Lung (tissue), 11 donors: ENCODE measurements at regions not wholly inside any gene's neighbourhood (a gene's known extent, or its start where the extent isn't known, plus 50 kb on each side); places are given as distances from the start of the nearest gene placed in this dataset.

ENCODE experiments used
- ATAC-seq: fragments of 200-7000 bp; cut with Tn5 transposase; one replicate; pipeline ENCODE4 v1.9.1; 2020; ENCODE audit warnings: moderate number of reproducible peaks; ENCODE audit not compliant: insufficient read depth, low FRiP score
- DNase-seq, 3 donors: peaks; one replicate each; pipeline ENCODE4 v3.0.0-alpha.2; 2013 to 2017
- H3K27ac ChIP-seq, 2 donors: one replicate each; pipeline ENCODE4 v1.5.1; 2013; ENCODE audit warnings: mild to moderate bottlenecking in 2 of 2, moderate library complexity in 2 of 2, control low read depth in 1 of 2, inconsistent platforms in 1 of 2, low read depth in 1 of 2, low read length in 1 of 2
- H3K27me3 ChIP-seq, 3 donors: one replicate each; pipeline ENCODE4 v1.5.1; 2013; ENCODE audit warnings: low read length in 2 of 3; ENCODE audit not compliant: control insufficient read depth in 3 of 3, insufficient read depth in 3 of 3
- H3K36me3 ChIP-seq, 4 donors: one replicate each; pipeline ENCODE4 v1.5.1; 2013; ENCODE audit warnings: low read length in 4 of 4, mild to moderate bottlenecking in 1 of 4, moderate library complexity in 1 of 4; ENCODE audit not compliant: control insufficient read depth in 4 of 4, insufficient read depth in 4 of 4
- H3K4me1 ChIP-seq, 5 donors: one replicate each; pipeline ENCODE4 v1.5.1; 2013; ENCODE audit warnings: low read length in 5 of 5, mild to moderate bottlenecking in 2 of 5, moderate library complexity in 1 of 5; ENCODE audit not compliant: control insufficient read depth in 5 of 5, insufficient read depth in 5 of 5
- H3K4me3 ChIP-seq: one replicate; pipeline ENCODE4 v1.5.1; 2013; ENCODE audit warnings: mild to moderate bottlenecking, control low read depth, moderate library complexity
- H3K9ac ChIP-seq, 2 donors: one replicate each; pipeline ENCODE4 v1.5.1; 2013; ENCODE audit warnings: low read length in 2 of 2, control low read depth in 1 of 2; ENCODE audit not compliant: insufficient read depth in 1 of 2
- H3K9me3 ChIP-seq, 4 donors: one replicate each; pipeline ENCODE4 v1.5.1; 2013; ENCODE audit warnings: low read length in 3 of 4, mild to moderate bottlenecking in 1 of 4, moderate library complexity in 1 of 4; ENCODE audit not compliant: control insufficient read depth in 4 of 4, insufficient read depth in 3 of 4
- CTCF ChIP-seq: IDR thresholded peaks from 2 replicates; pipeline ENCODE4 v1.5.1; 2012; ENCODE audit warnings: mild to moderate bottlenecking; ENCODE audit errors: control extremely low read depth, extremely low read depth
- WGBS, 2 donors: extraction: QIAGEN DNeasy Blood & Tissue Kit; methylation state at CpG; one replicate each; pipeline ENCODE4 v1.1.7; 2013; 5-methylcytosine and 5-hydroxymethylcytosine counted together
- donor health status: control.
- donor health status: control.
- donor health status: Bipolar disorder and iron deficiency.
- donor health status: healthy.
- donor health status: DM: yes; HTN: yes; CAD: no.

- no peaks in the 10 kb centered on the region for H3K9me3 ChIP-seq
- H3K9ac ChIP-seq, result no peak overlapping the region
- no peaks in the 10 kb centered on the region for H3K36me3 ChIP-seq
- ATAC-seq, result no peak
- H3K27ac ChIP-seq, result no peak overlapping the region
- 79 to 85% methylated on average over 2 of the region's 2 CpGs for WGBS, 2 donors
- no peak for DNase-seq
- H3K4me3 ChIP-seq, result no peak overlapping the region
- no peaks in the 10 kb centered on the region for H3K27me3 ChIP-seq
- no peak for TF ChIP-seq CTCF
- no peaks in the 10 kb centered on the region for H3K4me1 ChIP-seq
Observed at GRCh38 chr2:51986101-51986500, 954.2 kb upstream of the NRXN1 start.

- H3K9ac ChIP-seq, result no peak overlapping the region
- H3K27ac ChIP-seq, result no peak overlapping the region
- DNase-seq (peak in 1 of 3 donors; percentile 18), ATAC-seq (no peak)
- 55 to 64% methylated on average over 2 of the region's 2 CpGs for WGBS, 2 donors
- no peaks in the 10 kb centered on the region for H3K36me3 ChIP-seq
- no peak overlapping the region for H3K4me3 ChIP-seq
- no peaks in the 10 kb centered on the region for H3K4me1 ChIP-seq
- no peaks in the 10 kb centered on the region for H3K9me3 ChIP-seq
- H3K27me3 ChIP-seq, result no peaks in the 10 kb centered on the region
- TF ChIP-seq CTCF, result no peak
Observed at GRCh38 chr2:51981783-51982182, 949.9 kb upstream of the NRXN1 start.

- no peak for TF ChIP-seq CTCF
- no peaks in the 10 kb centered on the region for H3K9me3 ChIP-seq
- H3K9ac ChIP-seq, result no peak overlapping the region
- DNase-seq (no peak), ATAC-seq (no peak)
- H3K27ac ChIP-seq, result no peak overlapping the region
- no peaks in the 10 kb centered on the region for H3K4me1 ChIP-seq
- H3K36me3 ChIP-seq, result no peaks in the 10 kb centered on the region
- H3K4me3 ChIP-seq, result no peak overlapping the region
- no peaks in the 10 kb centered on the region for H3K27me3 ChIP-seq
- 72 to 76% methylated on average over 2 of the region's 2 CpGs for WGBS, 2 donors
Observed at GRCh38 chr2:51976623-51977022, 944.7 kb upstream of the NRXN1 start.

- Histone ChIP-seq H3K27ac (no peak overlapping the region), H3K27me3 (no peaks in the 10 kb centered on the region), H3K4me1 (no peaks in the 10 kb centered on the region), H3K4me3 (no peak overlapping the region), H3K9ac (no peak overlapping the region), H3K9me3 (peaks cover 0 to 2% (median 0%) of the 10 kb centered on the region in 4 donors), H3K36me3 (no peaks in the 10 kb centered on the region)
- 40 to 52% methylated on average over 1 of the region's 1 CpG for WGBS, 2 donors
- no peak for TF ChIP-seq CTCF
- DNase-seq (no peak), ATAC-seq (no peak)
Observed at GRCh38 chr2:51971136-51971535, 939.2 kb upstream of the NRXN1 start.
